AG10803 (cell line): ENCODE measurements at regions not wholly inside any gene's neighbourhood (a gene's known extent, or its start where the extent isn't known, plus 50 kb on each side); places are given as distances from the start of the nearest gene placed in this dataset.
"Not testable (repeated sequence)": the region's sequence is repeated elsewhere in the genome, so short reads cannot be mapped to it uniquely, and the experiment has no call there.

ENCODE experiments used
- DNase-seq: peaks from one replicate; pipeline ENCODE4 v3.0.0; 2010; ENCODE audit warnings: low read depth
- H3K4me3 ChIP-seq: 2 replicates; pipeline ENCODE4 v1.5.1; 2011; ENCODE audit warnings: mild to moderate bottlenecking, low read length, control low read depth
- TF ChIP-seq, protein P1 (sequence below): conservative IDR thresholded peaks from 2 replicates; pipeline ENCODE4 v1.5.1; 2011; ENCODE audit warnings: mild to moderate bottlenecking, low read length, control low read depth, inconsistent platforms

DNA sequence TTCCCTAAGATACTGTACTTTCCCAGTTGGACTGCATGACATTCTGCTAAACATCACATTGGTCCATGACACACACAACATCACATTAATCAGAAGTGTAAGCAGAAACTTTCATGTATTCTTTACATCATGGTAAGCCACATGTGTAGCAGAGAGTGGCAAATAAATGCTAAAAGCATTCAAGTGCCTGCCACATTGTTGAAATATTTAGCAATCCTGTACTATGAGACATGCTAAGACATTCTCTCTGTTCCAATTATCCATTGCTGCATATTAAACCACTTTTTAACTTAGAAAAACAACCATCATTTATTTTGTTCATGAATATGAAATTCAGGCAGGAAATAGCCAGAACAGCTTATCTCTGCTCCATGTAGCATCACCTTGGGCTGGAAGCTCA lies 207.7 kb upstream of the GJE1 start:
- TF ChIP-seq, protein P1, sequence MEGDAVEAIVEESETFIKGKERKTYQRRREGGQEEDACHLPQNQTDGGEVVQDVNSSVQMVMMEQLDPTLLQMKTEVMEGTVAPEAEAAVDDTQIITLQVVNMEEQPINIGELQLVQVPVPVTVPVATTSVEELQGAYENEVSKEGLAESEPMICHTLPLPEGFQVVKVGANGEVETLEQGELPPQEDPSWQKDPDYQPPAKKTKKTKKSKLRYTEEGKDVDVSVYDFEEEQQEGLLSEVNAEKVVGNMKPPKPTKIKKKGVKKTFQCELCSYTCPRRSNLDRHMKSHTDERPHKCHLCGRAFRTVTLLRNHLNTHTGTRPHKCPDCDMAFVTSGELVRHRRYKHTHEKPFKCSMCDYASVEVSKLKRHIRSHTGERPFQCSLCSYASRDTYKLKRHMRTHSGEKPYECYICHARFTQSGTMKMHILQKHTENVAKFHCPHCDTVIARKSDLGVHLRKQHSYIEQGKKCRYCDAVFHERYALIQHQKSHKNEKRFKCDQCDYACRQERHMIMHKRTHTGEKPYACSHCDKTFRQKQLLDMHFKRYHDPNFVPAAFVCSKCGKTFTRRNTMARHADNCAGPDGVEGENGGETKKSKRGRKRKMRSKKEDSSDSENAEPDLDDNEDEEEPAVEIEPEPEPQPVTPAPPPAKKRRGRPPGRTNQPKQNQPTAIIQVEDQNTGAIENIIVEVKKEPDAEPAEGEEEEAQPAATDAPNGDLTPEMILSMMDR, result no peak
- peak; percentile 45 for DNase-seq
- H3K4me3 ChIP-seq, result no peak overlapping the region

DNA sequence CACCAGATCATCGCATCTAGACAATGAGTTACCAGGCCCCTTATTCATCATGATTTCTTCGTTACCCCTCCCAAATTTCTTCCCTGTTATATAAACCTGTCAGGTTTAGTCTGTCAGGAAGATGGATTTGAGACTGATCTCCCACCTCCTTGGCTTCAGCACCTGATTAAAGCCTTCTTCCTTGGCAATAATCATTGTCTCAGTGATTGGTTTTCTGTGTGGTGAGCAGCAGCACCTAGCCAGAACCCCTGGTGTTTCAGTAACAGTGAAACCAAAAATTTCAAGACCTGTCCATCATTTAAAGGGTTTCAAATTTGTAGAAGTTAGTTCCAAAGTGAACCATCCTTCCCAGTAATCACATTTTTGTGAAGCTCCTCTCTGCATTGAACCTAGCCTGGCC lies 209.8 kb upstream of the GJE1 start:
- TF ChIP-seq, protein P1, result no peak
- no peak for DNase-seq
- no peak overlapping the region for H3K4me3 ChIP-seq

DNA sequence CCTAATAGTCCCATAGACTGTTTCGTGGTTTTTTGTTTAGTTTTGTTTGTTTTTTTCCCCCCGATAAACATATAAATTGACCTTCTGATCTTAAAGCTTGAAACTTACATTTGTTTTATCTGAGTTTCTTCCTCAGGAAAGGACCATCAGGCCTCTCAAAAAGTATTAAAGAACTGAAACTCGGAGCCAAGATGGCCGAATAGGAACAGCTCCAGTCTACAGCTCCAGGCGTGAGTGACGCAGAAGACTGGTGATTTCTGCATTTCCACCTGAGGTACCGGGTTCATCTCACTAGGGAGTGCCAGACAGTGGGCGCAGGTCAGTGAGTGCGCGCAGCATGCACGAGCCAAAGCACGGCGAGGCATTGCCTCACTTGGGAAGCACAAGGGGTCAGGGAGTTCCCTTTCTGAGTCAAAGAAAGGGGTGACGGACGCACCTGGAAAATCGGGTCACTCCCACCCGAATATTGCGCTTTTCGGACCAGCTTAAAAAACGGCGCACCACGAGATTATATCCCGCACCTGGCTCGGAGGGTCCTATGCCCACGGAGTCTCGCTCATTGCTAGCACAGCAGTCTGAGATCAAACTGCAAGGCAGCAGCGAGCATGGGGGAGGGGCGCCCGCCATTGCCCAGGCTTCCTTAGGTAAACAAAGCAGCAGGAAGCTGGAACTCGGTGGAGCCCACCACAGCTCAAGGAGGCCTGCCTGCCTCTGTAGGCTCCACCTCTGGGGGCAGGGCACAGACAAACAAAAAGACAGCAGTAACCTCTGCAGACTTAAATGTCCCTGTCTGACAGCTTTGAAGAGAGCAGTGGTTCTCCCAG lies 215.8 kb upstream of the GJE1 start:
- not testable (repeated sequence) for DNase-seq

DNA sequence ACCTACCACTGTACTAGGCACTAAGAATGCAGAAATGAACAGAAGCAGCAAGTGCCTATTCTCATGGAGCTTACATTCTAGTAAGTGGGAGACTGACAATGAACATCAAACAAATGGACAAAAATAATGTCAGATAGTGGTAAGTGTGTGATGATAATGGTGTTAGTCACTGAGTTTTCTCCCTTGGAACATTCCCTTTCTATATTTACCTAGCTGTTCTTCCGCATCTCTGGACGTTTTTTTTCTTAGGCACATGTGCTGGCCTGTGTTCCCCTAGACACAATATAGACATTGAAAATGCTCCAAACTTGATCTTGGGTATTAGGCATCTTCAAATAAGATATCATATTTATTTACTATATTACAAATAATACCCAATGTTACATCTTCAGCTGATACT lies 218.1 kb upstream of the GJE1 start:
- TF ChIP-seq, protein P1, result no peak
- no peak for DNase-seq

More for the DNA sequence above, 215.8 kb upstream of the GJE1 start:
- not testable (repeated sequence) for H3K4me3 ChIP-seq

DNA sequence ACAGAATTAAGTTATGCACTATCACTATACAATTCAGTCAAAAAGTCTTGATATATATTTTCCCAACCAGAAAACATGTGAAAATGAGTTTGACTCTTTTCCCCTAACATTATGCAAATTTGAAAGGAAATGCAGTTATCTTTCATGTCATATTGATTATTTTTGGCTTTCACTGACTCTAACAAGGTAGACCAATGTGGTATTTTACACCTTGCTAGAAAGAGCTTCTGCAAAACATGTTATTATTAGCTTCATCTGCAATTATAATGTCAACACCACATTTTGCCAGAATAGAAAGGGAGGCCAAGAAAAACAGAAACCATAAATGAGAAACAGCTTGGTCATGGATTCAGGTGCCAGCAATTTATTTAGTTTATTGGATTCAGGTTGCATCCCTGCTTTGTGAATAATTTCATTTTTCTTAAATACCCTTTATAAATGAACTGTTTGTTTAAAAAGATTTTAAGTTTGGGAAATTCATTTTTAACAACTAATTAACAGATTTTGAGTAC lies 226.1 kb upstream of the GJE1 start:
- no peak for DNase-seq
- no peak overlapping the region for H3K4me3 ChIP-seq
- TF ChIP-seq, protein P1, result no peak

More for the DNA sequence above, 218.1 kb upstream of the GJE1 start:
- H3K4me3 ChIP-seq, result no peak overlapping the region

DNA sequence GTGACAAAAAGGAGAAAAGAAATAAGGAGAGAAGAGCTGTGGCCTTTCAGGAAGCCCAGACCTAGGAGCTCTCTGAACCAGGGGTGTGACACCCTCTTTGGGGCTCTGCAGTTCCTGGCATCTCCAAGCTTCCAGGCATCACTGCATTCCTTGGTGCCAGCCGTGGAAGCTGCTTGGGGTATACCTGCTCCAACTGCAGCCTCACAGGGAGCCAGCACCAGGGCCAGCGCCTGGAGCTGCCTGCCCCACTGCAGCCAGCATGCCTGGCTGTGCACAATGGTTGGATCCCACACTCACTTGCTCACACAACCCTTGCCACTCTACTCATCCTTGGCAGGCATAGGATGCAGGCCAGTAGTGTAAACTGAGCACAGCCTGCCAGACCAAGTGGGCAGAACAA lies 242.1 kb upstream of the GJE1 start:
- DNase-seq, result no peak
- no peak overlapping the region for H3K4me3 ChIP-seq
- TF ChIP-seq, protein P1, result no peak

DNA sequence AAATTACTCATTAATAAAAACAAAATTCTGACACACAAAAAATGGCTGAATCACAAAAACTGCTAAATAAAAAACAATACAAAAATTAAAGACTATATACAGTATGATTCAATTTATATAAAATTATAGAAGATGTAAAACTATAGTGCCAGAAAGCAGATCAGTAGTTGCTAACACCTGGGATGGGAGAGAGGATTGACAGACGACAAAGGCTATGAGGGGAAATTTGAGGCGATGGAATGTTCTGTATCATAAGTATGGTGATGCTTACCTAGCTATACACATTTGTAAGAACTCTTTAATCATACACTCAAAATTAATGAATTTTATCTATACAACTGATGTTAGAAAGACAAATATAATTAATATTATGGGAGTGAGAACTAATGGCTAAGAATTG lies 247.9 kb upstream of the GJE1 start:
- no peak for DNase-seq
- H3K4me3 ChIP-seq, result no peak overlapping the region
- TF ChIP-seq, protein P1, result no peak
